HCT116 (cell line): ENCODE measurements at regions not wholly inside any gene's neighbourhood (a gene's known extent, or its start where the extent isn't known, plus 50 kb on each side); places are given as distances from the start of the nearest gene placed in this dataset.

Experiments
- ATAC-seq: fragments of 200-7000 bp; cut with Tn5 transposase; 2 replicates; pipeline ENCODE4 v1.9.1; 2020; ENCODE audit warnings: mild to moderate bottlenecking, moderate library complexity
- BruUV-seq: library from RNA; stranded (reverse); fragments of 400-500 nt; replicated peaks from 2 replicates; lab custom pipeline; 2021; lab: Mats Ljungman, UMichigan
- CTCF ChIA-PET: fragments of 300-600 bp; sonication (Branson Sonifier 250); formaldehyde crosslinking; loops from one replicate; lab custom pipeline; 2021; ENCODE audit warnings: antibody characterized with exemption; lab: Charles Lee
- POLR2A ChIA-PET: fragments of 300-600, 350-600 bp; sonication (Branson Sonifier 250); formaldehyde crosslinking; loops from one replicate; lab custom pipeline; 2021; ENCODE audit warnings: antibody characterized with exemption; lab: Charles Lee
- RAD21 ChIA-PET, 2 experiments: fragments of 300-600 bp; sonication (Branson Sonifier 250); formaldehyde crosslinking; loops; one replicate each; lab custom pipeline; 2023; ENCODE audit warnings: low total read pairs in 2 of 2; ENCODE audit not compliant: uncharacterized antibody in 2 of 2, unreplicated experiment in 2 of 2, low non-redundant PET in 1 of 2; lab: Charles Lee
- DNase-seq: peaks from one replicate; pipeline ENCODE4 v3.0.0-alpha.2; 2010; ENCODE audit warnings: low read depth, low spot score
- H2AFZ ChIP-seq: fragments of 200-600 bp; shearing (Covaris generic), sonication (generic); 2 replicates; pipeline ENCODE4 v1.6.1; 2017; ENCODE audit warnings: low read depth, mixed run types, mixed read lengths, antibody characterized with exemption, low read length; ENCODE audit not compliant: poor library complexity, severe bottlenecking
- H3K27ac ChIP-seq: 2 replicates; pipeline ENCODE4 v1.5.1; 2012; ENCODE audit warnings: low read depth, low read length
- H3K27me3 ChIP-seq: fragments of 200-600 bp; sonication (generic); 2 replicates; pipeline ENCODE4 v1.6.1; 2016; ENCODE audit warnings: mixed run types, low read length, mixed read lengths; ENCODE audit not compliant: insufficient read depth
- H3K36me3 ChIP-seq, 2 experiments: fragments of 200-500 bp in 1 of 2; fragments of 200-600 bp in 1 of 2; sonication (Bioruptor generic) in 1 of 2; sonication (generic) in 1 of 2; 2 replicates each; pipeline versions ENCODE4 v1.5.1 to v1.6.1; 2014 to 2016; ENCODE audit warnings: low read length in 2 of 2, inconsistent platforms in 1 of 2, mixed read lengths in 1 of 2, mixed run types in 1 of 2; ENCODE audit not compliant: insufficient read depth in 2 of 2, control insufficient read depth in 1 of 2
- H3K4me1 ChIP-seq, 2 experiments: fragments of 200-600 bp in 1 of 2; sonication (generic) in 1 of 2; 2 replicates each; pipeline versions ENCODE4 v1.5.1 to v1.6.1; 2012 to 2017; ENCODE audit warnings: low read length in 2 of 2, inconsistent platforms in 1 of 2, mild to moderate bottlenecking in 1 of 2, mixed read lengths in 1 of 2, mixed run types in 1 of 2, moderate library complexity in 1 of 2; ENCODE audit not compliant: insufficient read depth in 2 of 2, control insufficient read depth in 1 of 2
- H3K4me2 ChIP-seq: fragments of 200-600 bp; sonication (generic); 2 replicates; pipeline ENCODE4 v1.6.1; 2017; ENCODE audit warnings: mixed run types, low read length, mixed read lengths
- H3K4me3 ChIP-seq, 2 experiments: fragments of 200-600 bp in 1 of 2; sonication (generic) in 1 of 2; replicated peaks in 1 of 2; 2 replicates each; pipeline ENCODE4 v1.5.1; 2011 to 2016; ENCODE audit warnings: low read length in 2 of 2, control low read depth in 1 of 2, low read depth in 1 of 2, mild to moderate bottlenecking in 1 of 2, mixed read lengths in 1 of 2, mixed run types in 1 of 2
- H3K79me2 ChIP-seq: fragments of 200-600 bp; sonication (generic); 2 replicates; pipeline ENCODE4 v1.6.1; 2017; ENCODE audit warnings: mild to moderate bottlenecking, mixed run types, low read length, moderate library complexity, mixed read lengths; ENCODE audit not compliant: insufficient read depth
- H3K9ac ChIP-seq: fragments of 200-600 bp; sonication (generic); 2 replicates; pipeline ENCODE4 v1.6.1; 2016; ENCODE audit warnings: low read length, mixed read lengths
- H3K9me2 ChIP-seq: fragments of 200-600 bp; sonication (generic), shearing (Covaris generic); 2 replicates; pipeline ENCODE4 v1.6.1; 2017; ENCODE audit warnings: mixed run types, mild to moderate bottlenecking, moderate library complexity; ENCODE audit not compliant: insufficient read depth
- H3K9me3 ChIP-seq, 2 experiments: fragments of 200-500 bp in 1 of 2; fragments of 200-600 bp in 1 of 2; sonication (Bioruptor generic) in 1 of 2; sonication (generic) in 1 of 2; 2 replicates each; pipeline ENCODE4 v1.6.1; 2014 to 2017; ENCODE audit warnings: low read length in 2 of 2, mixed read lengths in 2 of 2, inconsistent platforms in 1 of 2, low read depth in 1 of 2, mild to moderate bottlenecking in 1 of 2, mixed run types in 1 of 2, moderate library complexity in 1 of 2; ENCODE audit not compliant: control insufficient read depth in 1 of 2, insufficient read depth in 1 of 2
- H4K20me1 ChIP-seq: fragments of 200-600 bp; sonication (generic), shearing (Covaris generic); 2 replicates; pipeline ENCODE4 v1.6.1; 2017; ENCODE audit warnings: mixed run types, mild to moderate bottlenecking, moderate library complexity; ENCODE audit not compliant: insufficient read depth
- CBX3 ChIP-seq: IDR thresholded peaks from 2 replicates; pipeline ENCODE4 v1.6.1; 2012; ENCODE audit warnings: low read depth
- EGR1 ChIP-seq: IDR thresholded peaks from 2 replicates; pipeline ENCODE4 v1.6.1; 2012; ENCODE audit warnings: low read depth
- ELF1 ChIP-seq: IDR thresholded peaks from 2 replicates; pipeline ENCODE4 v1.6.1; 2012; ENCODE audit warnings: low read depth, borderline replicate concordance
- EZH2phosphoT487 ChIP-seq: fragments of 200-600 bp; IDR thresholded peaks from 2 replicates; pipeline ENCODE4 v1.6.1; 2018; ENCODE audit warnings: antibody characterized with exemption, borderline replicate concordance
- FOSL1 ChIP-seq: IDR thresholded peaks from 2 replicates; pipeline ENCODE4 v1.6.1; 2012; ENCODE audit warnings: low read depth
- POLR2AphosphoS5 ChIP-seq: IDR thresholded peaks from 2 replicates; pipeline ENCODE4 v1.6.1; 2011; ENCODE audit warnings: mild to moderate bottlenecking, low read depth, low read length, moderate library complexity
- RAD21 ChIP-seq: IDR thresholded peaks from 2 replicates; pipeline ENCODE4 v1.6.1; 2012; ENCODE audit warnings: low read depth, mild to moderate bottlenecking
- SP1 ChIP-seq: IDR thresholded peaks from 2 replicates; pipeline ENCODE4 v1.6.1; 2012; ENCODE audit warnings: low read depth
- TCF7L2 ChIP-seq: IDR thresholded peaks from 2 replicates; pipeline ENCODE4 v1.7.0; 2011; ENCODE audit warnings: borderline replicate concordance, inconsistent platforms; ENCODE audit not compliant: insufficient read depth, insufficient read length; ENCODE audit errors: extremely low read depth
- YY1 ChIP-seq: IDR thresholded peaks from 2 replicates; pipeline ENCODE4 v1.6.1; 2011; ENCODE audit warnings: low read length, low read depth, moderate library complexity, mild to moderate bottlenecking; ENCODE audit not compliant: insufficient replicate concordance; ENCODE audit errors: extremely low read depth
- ZNF274 ChIP-seq: fragments of 200-500 bp; sonication (Bioruptor generic); IDR thresholded peaks from 2 replicates; pipeline ENCODE4 v1.6.1; 2014; ENCODE audit warnings: mild to moderate bottlenecking, low read depth, low read length, inconsistent platforms
- intact Hi-C: fragments of 100-400 bp; cut with micrococcal nuclease; formaldehyde crosslinking; loops from 2 replicates; pipeline ENCODE4 v1.10.0; 2022
- TF ChIP-seq, protein P1 (sequence below): IDR thresholded peaks from 2 replicates; pipeline ENCODE4 v1.6.1; 2012
- TF ChIP-seq, protein P2 (sequence below): IDR thresholded peaks from 2 replicates; pipeline ENCODE4 v1.6.1; 2012
- TF ChIP-seq, protein P3 (sequence below): IDR thresholded peaks from 2 replicates; pipeline ENCODE4 v1.6.1; 2012; ENCODE audit warnings: low read depth

DNA sequence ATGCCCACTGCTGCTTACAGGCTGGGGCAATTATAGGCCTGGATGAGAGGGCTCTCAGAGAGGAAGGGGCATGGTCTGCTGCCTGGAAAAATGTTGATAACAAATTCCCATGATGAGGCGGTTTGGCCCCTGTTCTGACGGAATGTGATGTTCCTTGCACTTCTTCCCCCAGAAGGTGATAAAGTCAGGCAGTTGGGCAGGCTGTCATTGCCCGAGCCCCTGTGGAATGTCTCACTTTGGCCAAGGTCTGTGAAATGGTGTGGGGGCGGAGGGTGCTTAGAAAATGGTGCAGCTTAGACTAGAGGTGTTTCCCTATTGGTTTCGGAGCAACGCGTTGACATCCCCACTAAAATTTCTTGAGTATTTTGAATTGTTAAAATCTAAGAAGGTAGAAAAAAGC lies 1360.0 kb downstream of the AACS start:
- Histone ChIP-seq H3K27me3 (no peaks in the 10 kb centered on the region), H3K4me1 (no peaks in the 10 kb centered on the region), H4K20me1 (no peaks in the 10 kb centered on the region), H3K9me2 (no peaks in the 10 kb centered on the region), H2AFZ (no peak overlapping the region), H3K9me3 (peaks cover 4 to 26% of the 10 kb centered on the region in 2 experiments; a peak in 2 of 4 replicates), H3K79me2 (no peaks in the 10 kb centered on the region), H3K4me3 (no peak overlapping the region), H3K36me3 (no peaks in the 10 kb centered on the region), H3K9ac (no peak overlapping the region), H3K27ac (no peak overlapping the region), H3K4me2 (no peak overlapping the region)
- ChIA-PET RAD21 (no interaction called here), CTCF (no interaction called here), POLR2A (no interaction called here)
- DNase-seq: no peak
- intact Hi-C loops: no loop called here
- no TSS peak for BruUV-seq
- no peak for ATAC-seq
- TF ChIP-seq ELF1 (no peak), ZNF274 (no peak)
- TF ChIP-seq, protein P1, sequence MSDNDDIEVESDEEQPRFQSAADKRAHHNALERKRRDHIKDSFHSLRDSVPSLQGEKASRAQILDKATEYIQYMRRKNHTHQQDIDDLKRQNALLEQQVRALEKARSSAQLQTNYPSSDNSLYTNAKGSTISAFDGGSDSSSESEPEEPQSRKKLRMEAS: no peak
- TF ChIP-seq, protein P2, sequence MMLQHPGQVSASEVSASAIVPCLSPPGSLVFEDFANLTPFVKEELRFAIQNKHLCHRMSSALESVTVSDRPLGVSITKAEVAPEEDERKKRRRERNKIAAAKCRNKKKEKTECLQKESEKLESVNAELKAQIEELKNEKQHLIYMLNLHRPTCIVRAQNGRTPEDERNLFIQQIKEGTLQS: no peak

DNA sequence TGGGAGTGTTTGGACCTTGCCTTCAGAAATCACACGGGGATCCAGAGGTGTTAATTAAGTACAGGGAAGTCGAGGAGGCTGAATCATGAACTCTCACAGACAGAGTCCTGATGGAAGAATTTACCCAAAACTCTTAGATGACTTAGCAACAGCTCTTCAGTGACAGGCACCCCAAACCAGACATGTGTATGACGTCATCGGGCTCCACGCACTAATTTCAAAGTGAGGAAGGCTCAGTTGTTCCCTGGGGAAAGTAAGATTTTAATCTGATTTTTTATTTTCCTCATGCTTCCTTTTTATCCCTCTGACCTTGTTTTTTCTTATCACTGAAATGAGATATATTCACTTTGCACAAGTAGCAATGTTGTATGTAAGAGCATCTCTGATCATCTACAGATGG lies 1363.5 kb downstream of the AACS start:
- POLR2A ChIA-PET: no interaction called here
- Histone ChIP-seq H4K20me1 (no peaks in the 10 kb centered on the region), H3K4me2 (no peak overlapping the region), H3K9ac (no peak overlapping the region), H3K4me3 (no peak overlapping the region), H3K79me2 (no peaks in the 10 kb centered on the region), H3K27me3 (no peaks in the 10 kb centered on the region), H3K9me2 (no peaks in the 10 kb centered on the region), H3K9me3 (peaks cover 4 to 25% of the 10 kb centered on the region in 2 experiments; a peak in 2 of 4 replicates), H3K4me1 (no peaks in the 10 kb centered on the region), H2AFZ (no peak overlapping the region), H3K36me3 (no peaks in the 10 kb centered on the region), H3K27ac (no peak overlapping the region)
- DNase-seq (no peak), ATAC-seq (no peak)
- intact Hi-C loops: no loop called here
- RAD21 ChIA-PET: no interaction called here
- CTCF ChIA-PET: no interaction called here
- BruUV-seq: no TSS peak
- TF ChIP-seq YY1 (no peak), ELF1 (no peak), EZH2phosphoT487 (no peak), FOSL1 (no peak), SP1 (no peak), CBX3 (no peak), RAD21 (no peak), EGR1 (no peak), POLR2AphosphoS5 (no peak), TCF7L2 (no peak)
- TF ChIP-seq, protein P1: no peak
- TF ChIP-seq, protein P3, sequence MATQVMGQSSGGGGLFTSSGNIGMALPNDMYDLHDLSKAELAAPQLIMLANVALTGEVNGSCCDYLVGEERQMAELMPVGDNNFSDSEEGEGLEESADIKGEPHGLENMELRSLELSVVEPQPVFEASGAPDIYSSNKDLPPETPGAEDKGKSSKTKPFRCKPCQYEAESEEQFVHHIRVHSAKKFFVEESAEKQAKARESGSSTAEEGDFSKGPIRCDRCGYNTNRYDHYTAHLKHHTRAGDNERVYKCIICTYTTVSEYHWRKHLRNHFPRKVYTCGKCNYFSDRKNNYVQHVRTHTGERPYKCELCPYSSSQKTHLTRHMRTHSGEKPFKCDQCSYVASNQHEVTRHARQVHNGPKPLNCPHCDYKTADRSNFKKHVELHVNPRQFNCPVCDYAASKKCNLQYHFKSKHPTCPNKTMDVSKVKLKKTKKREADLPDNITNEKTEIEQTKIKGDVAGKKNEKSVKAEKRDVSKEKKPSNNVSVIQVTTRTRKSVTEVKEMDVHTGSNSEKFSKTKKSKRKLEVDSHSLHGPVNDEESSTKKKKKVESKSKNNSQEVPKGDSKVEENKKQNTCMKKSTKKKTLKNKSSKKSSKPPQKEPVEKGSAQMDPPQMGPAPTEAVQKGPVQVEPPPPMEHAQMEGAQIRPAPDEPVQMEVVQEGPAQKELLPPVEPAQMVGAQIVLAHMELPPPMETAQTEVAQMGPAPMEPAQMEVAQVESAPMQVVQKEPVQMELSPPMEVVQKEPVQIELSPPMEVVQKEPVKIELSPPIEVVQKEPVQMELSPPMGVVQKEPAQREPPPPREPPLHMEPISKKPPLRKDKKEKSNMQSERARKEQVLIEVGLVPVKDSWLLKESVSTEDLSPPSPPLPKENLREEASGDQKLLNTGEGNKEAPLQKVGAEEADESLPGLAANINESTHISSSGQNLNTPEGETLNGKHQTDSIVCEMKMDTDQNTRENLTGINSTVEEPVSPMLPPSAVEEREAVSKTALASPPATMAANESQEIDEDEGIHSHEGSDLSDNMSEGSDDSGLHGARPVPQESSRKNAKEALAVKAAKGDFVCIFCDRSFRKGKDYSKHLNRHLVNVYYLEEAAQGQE: no peak
